ENCODE measurements at regions not wholly inside any gene's neighbourhood (a gene's known extent, or its start where the extent isn't known, plus 50 kb on each side); places are given as distances from the start of the nearest gene placed in this dataset.

DNA sequence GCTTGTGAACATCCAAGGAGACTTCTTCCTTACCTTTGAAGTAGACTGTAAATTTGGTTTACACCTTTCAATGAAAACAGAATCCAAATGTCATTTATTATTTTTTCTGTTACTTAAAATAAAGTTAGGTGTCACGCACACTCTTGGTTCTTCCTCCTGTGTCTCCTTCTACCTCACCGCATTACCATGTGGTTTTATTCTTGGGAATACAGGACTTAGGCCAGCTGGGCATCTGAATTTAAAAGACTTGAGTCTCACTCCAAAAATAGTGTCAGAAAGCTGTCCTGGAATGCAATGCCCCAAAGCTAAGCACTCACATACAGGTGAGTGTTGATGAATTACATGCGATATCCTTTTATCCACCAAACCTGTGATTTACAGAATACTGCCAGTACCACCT is 66.4 kb downstream of the MAF start:
- CTCF ChIA-PET (ENCODE audit: unreplicated experiment) = no interaction called here
- no TSS peak for BruUV-seq (replicated peaks)
- H3K9me2 ChIP-seq (ENCODE audit: insufficient read depth, low read length) = no peaks in the 10 kb centered on the region
- H3K4me1 ChIP-seq (ENCODE audit: insufficient read depth, low read length, poor library complexity, severe bottlenecking) = no peaks in the 10 kb centered on the region
- H3K79me2 ChIP-seq (ENCODE audit: insufficient read depth, low read depth, low read length) = no peaks in the 10 kb centered on the region
- no peaks in the 10 kb centered on the region for H4K20me1 ChIP-seq (ENCODE audit: insufficient read depth, low read length)
- H3K36me3 ChIP-seq (ENCODE audit: insufficient read depth, low read length) = no peaks in the 10 kb centered on the region
- intact Hi-C loops (cut with micrococcal nuclease; ENCODE audit: unreplicated experiment) = no loop called here
- DNase-seq (ENCODE audit: low spot score) = no peak
- H3K27ac ChIP-seq (ENCODE audit: low read depth, low read length, poor library complexity, severe bottlenecking) = no peak overlapping the region
- no peak for TF ChIP-seq CTCF (conservative IDR thresholded peaks at IDR 0.05; ENCODE audit: low read length)
- no peak for TF ChIP-seq EZH2phosphoT487 (IDR thresholded peaks at IDR 0.05; ENCODE audit: borderline replicate concordance, low read depth, low read length)
- H2AFZ ChIP-seq (ENCODE audit: low read length) = no peak overlapping the region
- no peak overlapping the region for H3K4me3 ChIP-seq (ENCODE audit: low read depth, low read length, poor library complexity, severe bottlenecking)
- H3K4me2 ChIP-seq (ENCODE audit: low read length) = no peak overlapping the region
- H3K9me3 ChIP-seq (ENCODE audit: low read length) = no peaks in the 10 kb centered on the region
- POLR2A ChIA-PET = no interaction called here

DNA sequence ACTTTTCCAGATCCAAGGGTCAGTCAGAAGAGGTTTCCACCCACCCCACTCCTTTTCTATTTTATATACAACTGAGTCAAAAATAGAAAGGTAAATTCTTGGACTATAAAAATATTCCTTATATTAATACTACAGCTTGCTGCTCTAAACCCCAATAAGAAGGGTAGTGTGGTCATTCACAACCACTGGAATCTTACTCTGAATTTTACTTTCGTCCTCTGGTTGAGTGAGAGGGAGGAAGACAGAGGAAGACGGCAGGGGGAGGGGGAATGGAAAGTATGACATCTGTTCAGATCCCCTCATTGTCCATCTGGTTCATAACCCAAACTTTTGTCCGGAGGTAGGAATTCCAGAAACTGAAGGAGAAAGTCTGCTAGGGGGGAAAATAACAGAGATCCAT is 67.2 kb downstream of the MAF start:
- H3K4me1 ChIP-seq (ENCODE audit: insufficient read depth, low read length, poor library complexity, severe bottlenecking) = no peaks in the 10 kb centered on the region
- TF ChIP-seq EZH2phosphoT487 (IDR thresholded peaks at IDR 0.05; ENCODE audit: borderline replicate concordance, low read depth, low read length) = no peak
- no peak for TF ChIP-seq CTCF (conservative IDR thresholded peaks at IDR 0.05; ENCODE audit: low read length)
- H3K4me3 ChIP-seq (ENCODE audit: low read depth, low read length, poor library complexity, severe bottlenecking) = no peak overlapping the region
- H3K27ac ChIP-seq (ENCODE audit: low read depth, low read length, poor library complexity, severe bottlenecking) = no peak overlapping the region
- POLR2A ChIA-PET = no interaction called here
- no peak overlapping the region for H3K4me2 ChIP-seq (ENCODE audit: low read length)
- H3K9me2 ChIP-seq (ENCODE audit: insufficient read depth, low read length) = no peaks in the 10 kb centered on the region
- DNase-seq (ENCODE audit: low spot score) = no peak
- H3K9me3 ChIP-seq (ENCODE audit: low read length) = no peaks in the 10 kb centered on the region
- no peak overlapping the region for H2AFZ ChIP-seq (ENCODE audit: low read length)
- intact Hi-C loops (cut with micrococcal nuclease; ENCODE audit: unreplicated experiment) = no loop called here
- no peaks in the 10 kb centered on the region for H3K79me2 ChIP-seq (ENCODE audit: insufficient read depth, low read depth, low read length)
- no TSS peak for BruUV-seq (replicated peaks)
- H4K20me1 ChIP-seq (ENCODE audit: insufficient read depth, low read length) = no peaks in the 10 kb centered on the region
- H3K36me3 ChIP-seq (ENCODE audit: insufficient read depth, low read length) = no peaks in the 10 kb centered on the region
- CTCF ChIA-PET (ENCODE audit: unreplicated experiment) = no interaction called here

GRCh38 chr16:79532785-79533184 is 67.8 kb downstream of the MAF start:
- TF ChIP-seq CTCF (conservative IDR thresholded peaks at IDR 0.05; ENCODE audit: low read length) (no peak), EZH2phosphoT487 (IDR thresholded peaks at IDR 0.05; ENCODE audit: borderline replicate concordance, low read depth, low read length) (no peak)
- no peaks in the 10 kb centered on the region for H3K4me1 ChIP-seq (ENCODE audit: insufficient read depth, low read length, poor library complexity, severe bottlenecking)
- H3K4me2 ChIP-seq (ENCODE audit: low read length) = no peak overlapping the region
- no peaks in the 10 kb centered on the region for H3K36me3 ChIP-seq (ENCODE audit: insufficient read depth, low read length)
- H2AFZ ChIP-seq (ENCODE audit: low read length) = no peak overlapping the region
- no TSS peak for BruUV-seq (replicated peaks)
- ChIA-PET CTCF (ENCODE audit: unreplicated experiment) (no interaction called here), POLR2A (no interaction called here)
- no peaks in the 10 kb centered on the region for H3K9me2 ChIP-seq (ENCODE audit: insufficient read depth, low read length)
- H3K79me2 ChIP-seq (ENCODE audit: insufficient read depth, low read depth, low read length) = no peaks in the 10 kb centered on the region
- no peaks in the 10 kb centered on the region for H3K9me3 ChIP-seq (ENCODE audit: low read length)
- no peaks in the 10 kb centered on the region for H4K20me1 ChIP-seq (ENCODE audit: insufficient read depth, low read length)
- intact Hi-C loops (cut with micrococcal nuclease; ENCODE audit: unreplicated experiment) = no loop called here
- no peak overlapping the region for H3K27ac ChIP-seq (ENCODE audit: low read depth, low read length, poor library complexity, severe bottlenecking)
- no peak overlapping the region for H3K4me3 ChIP-seq (ENCODE audit: low read depth, low read length, poor library complexity, severe bottlenecking)
- no peak for DNase-seq (ENCODE audit: low spot score)
